ENCODE measurements at regions not wholly inside any gene's neighbourhood (a gene's known extent, or its start where the extent isn't known, plus 50 kb on each side); places are given as distances from the start of the nearest gene placed in this dataset.

GRCh38 chr17:6000426-6000825, 69.8 kb upstream of the WSCD1 start:
- TF ChIP-seq EP300 (IDR thresholded peaks at IDR 0.05) (no peak), POLR2A (IDR thresholded peaks at IDR 0.05) (no peak), POLR2AphosphoS5 (IDR thresholded peaks at IDR 0.05) (no peak)
- TF ChIP-seq, protein P1, sequence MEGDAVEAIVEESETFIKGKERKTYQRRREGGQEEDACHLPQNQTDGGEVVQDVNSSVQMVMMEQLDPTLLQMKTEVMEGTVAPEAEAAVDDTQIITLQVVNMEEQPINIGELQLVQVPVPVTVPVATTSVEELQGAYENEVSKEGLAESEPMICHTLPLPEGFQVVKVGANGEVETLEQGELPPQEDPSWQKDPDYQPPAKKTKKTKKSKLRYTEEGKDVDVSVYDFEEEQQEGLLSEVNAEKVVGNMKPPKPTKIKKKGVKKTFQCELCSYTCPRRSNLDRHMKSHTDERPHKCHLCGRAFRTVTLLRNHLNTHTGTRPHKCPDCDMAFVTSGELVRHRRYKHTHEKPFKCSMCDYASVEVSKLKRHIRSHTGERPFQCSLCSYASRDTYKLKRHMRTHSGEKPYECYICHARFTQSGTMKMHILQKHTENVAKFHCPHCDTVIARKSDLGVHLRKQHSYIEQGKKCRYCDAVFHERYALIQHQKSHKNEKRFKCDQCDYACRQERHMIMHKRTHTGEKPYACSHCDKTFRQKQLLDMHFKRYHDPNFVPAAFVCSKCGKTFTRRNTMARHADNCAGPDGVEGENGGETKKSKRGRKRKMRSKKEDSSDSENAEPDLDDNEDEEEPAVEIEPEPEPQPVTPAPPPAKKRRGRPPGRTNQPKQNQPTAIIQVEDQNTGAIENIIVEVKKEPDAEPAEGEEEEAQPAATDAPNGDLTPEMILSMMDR (IDR thresholded peaks at IDR 0.05), result no peak

Measured in gastroesophageal sphincter (tissue), 3 donors.